GM04504 (cell line): ENCODE measurements at regions not wholly inside any gene's neighbourhood (a gene's known extent, or its start where the extent isn't known, plus 50 kb on each side); places are given as distances from the start of the nearest gene placed in this dataset.

ENCODE experiments used
- DNase-seq: peaks from one replicate; pipeline ENCODE4 v3.0.0-alpha.2; 2012; ENCODE audit warnings: low read depth

DNA sequence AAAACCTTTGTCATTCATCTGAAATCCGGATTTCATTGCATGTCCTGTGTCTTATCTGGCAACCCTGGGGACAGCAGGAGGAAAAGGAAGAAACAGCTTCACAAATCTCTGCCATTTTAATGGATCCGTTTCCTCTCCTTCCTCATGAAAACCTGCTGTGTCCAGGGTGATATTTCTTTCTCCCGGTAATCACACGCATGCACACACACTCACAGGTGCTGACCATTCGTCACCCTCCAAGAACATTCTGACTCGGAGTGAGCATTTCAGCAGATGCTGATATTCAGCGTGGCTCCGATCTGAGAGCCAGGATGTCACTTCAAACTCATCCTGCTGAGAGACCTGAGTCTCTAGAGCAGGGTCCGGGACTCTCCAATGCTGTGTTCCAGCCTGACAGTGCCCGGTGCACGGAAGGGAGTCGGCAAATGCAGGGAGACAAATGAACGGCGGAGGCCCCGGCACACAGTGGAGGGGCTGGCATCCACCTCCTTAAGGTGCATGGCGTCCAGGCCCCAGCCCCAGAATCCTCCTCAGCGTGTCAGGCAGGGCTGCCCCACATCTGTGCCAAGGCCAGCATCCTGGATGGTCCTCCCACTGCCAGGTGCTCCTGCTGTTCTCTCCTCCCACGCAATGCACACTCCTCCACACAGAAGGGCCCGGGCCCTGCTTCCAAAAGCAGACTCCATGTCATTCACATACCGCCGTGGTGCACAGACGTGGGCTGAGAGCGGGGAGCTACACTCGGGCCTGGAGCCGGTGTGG, 70.7 kb downstream of the RBFOX3 start:
- no peak for DNase-seq

DNA sequence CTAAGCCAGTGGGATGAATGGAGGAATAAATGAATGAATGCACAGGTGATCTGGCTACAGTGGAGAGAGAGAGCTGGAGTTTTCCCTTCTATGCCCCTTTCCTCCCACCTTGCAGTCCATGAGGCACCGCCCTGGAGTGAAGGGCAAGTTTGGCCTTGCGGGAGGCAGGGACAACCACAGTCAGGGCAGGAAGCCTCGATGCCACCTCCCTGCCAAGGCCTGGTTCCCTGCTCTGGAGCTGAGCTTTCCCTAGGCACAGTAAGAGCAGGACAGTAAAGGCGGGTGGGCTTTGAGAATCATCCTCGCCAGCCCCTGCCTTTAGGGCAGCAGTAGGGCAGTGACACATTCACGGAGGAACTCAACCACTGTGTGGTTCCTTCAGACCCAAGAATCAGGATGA, 72.6 kb downstream of the RBFOX3 start:
- no peak for DNase-seq

DNA sequence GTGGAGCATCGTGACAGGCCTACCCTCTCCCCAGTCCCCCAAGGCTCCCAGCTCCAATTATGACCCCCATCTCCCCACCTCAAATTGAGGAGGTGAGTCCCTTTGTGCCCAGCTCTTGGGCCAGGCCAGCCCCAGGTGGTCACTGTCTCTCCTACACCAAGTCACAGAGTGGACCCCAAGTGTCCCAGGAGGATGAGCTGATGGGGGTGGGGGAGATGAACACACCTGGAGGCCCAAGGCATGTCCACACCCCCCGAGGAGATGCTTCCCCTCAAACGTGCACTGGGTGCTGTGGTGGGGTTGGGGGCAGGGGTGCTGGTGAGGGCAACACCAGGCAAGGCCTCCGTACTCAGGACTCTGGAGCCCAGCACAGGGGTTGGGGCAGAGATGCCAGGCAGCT, 73.2 kb downstream of the RBFOX3 start:
- no peak for DNase-seq

DNA sequence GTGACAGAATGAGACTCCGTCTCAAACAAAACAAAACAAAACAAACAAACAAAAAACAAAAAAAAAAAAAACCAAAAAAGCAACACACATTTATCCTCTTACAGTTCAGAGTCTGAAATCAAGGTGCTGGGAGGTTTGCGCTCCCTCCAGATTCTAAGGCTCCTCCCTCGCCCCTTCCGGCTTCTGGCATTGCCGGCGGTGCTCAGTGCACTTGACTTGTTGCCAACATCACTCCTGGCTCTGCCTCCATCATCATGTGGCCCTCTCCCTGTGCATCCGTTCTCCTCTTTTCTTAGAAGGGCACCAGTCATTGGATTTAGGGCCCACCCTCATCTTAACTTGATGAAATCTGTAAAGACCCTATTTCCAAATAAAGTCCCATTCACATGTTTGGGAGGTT, 73.8 kb downstream of the RBFOX3 start:
- no peak for DNase-seq

DNA sequence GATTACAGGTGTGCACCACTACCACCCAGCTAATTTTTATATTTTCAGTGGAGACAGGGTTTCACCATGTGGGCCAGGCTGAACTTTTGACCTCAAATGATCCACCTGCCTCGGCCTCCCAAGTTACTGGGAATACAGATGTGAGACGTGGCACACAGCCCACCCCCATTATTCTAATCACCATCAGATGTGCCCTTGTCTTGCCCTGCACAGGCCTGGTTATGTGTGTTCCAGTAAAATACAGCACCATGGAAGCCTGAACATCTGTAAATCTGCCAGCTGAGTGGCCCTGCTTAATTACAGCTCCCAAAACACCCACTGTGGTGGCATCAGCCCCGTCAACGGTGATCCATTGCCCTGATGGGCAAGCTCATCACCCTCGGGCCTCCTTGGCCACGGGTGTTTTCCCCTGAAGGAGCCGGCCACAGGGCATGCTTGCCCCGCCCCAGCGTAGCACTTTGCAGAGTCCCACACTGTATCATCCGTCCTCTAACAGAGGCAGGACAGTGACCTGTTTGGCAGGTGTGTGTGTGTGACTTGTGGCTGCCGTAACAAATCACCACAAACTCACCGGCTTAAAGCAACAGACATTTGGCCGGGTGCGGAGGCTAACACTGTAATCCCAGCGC, 74.5 kb downstream of the RBFOX3 start:
- no peak for DNase-seq

DNA sequence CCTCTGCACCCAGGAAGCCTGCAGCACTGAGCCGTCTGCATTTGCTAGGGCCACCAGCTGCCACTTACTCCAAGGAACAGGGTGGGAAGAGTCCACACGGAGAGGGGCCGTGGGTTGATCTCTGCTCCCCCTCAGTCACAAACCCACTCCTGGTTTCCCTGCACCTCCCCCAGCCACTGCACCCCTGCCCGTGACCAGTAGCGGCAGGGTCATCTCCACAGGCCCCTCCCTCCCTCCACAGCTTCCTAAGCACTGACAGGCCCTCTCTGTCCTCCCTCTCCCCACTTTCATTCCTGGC, 75.2 kb downstream of the RBFOX3 start:
- no peak for DNase-seq

DNA sequence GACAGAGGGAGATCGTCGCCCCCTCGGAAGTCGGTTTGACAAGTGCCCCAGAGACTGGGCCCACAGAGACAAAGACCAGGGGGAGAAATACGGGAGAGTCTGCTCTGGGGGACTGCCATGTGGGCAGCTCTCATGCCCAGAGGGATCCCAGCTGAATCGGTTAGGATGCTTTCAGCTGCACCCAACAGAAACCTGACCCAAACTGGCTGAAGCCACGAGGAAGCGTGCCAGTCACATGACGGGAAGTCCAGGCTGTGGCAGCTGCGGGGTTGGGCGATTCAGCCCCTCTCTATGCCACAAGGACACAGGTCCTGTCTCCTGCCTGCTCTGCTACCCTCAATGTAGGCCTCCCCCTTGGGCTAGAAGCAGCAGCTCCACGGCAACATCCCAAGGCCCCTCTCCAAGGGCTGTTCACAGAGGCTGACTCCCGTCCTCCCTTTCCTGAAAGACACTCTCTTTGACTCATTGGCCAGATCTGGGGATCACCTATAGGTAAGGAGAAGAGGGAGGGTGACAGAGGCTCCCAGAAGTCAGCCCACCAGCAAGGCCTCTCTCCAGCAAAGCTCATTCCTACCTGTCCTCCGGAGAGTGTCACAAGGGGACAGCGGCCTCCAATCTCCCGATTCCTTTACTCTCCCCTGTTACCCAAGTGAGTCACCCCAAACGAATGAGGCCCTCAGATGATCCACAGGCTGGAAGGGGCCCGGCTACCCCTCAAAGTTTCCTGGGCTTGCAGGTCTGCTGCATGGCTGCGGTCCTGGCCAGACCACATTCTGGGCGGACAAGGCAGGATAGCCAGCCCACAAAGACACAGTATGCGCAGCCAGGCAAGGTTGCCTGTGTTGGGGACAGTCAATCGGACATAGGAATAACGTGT, 75.8 kb downstream of the RBFOX3 start:
- no peak for DNase-seq

DNA sequence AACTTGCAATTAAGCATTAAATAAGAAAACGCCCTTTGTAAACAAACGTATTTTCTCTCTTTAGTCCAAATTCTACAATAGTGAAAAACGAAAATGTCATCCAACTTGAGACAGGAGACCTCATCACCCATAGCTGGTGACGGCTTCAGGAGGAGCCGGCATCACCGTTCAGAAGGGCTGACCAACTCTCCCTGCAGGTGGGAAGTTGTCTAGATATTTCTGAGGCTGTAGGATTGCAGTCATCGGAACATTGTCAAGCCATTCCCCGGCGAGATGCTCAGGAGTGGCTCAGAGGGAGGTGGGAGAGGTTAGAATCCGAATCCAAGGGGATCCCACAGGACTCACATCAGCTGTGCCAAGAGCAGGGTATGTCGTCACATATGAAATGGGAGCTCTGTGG, 76.7 kb downstream of the RBFOX3 start:
- DNase-seq: no peak

DNA sequence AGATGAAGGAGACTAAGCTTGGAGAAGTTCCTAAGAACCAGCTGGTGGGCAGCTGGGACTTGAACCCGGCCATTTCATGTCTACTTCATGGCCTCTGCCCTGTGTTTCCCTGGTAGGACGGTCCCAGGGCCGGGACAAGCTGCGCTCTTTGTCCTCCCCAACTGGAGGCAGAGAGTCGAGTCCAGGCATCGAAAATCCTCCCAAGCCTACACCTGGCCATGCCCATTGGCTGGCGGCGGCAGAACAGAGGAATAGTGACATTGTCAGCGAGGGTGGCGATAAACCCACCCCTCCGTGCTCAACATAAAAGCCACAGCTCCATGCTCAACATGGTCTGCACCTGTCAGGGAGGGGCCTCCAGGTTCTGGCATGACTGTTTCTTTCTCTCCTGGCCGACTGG, 77.7 kb downstream of the RBFOX3 start:
- DNase-seq: no peak

DNA sequence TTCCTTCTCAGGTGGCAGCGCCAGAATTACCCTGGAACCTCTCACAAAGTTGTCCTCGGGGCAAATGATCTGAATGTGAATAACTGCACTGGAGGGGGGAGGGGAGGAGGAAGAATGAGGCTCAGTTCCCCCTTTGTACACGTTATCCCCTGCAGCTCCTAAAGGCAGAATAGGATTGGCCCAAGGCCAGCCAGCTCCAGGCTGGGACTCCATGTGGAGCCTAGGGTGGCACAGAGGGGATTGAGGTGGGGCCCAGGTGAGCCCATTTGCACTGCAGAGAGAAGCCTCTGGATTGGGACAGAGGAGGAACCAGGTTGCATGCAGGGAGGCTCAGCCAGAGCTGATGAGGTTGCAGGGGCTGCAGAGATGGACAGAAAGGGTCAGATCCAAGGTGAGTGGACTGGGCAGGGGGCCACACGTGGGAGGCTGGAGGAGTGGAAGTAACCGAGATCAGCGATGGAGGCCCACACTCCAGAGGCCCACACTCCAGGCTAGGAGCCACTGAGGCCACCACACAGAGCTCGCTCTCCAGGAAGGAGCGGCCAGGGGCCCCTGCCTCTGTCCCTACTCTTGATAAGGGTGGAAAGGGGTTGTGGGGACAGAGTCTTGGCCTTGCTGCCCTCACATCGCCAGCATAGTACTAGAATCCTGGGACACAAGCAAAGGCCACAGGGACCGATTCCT, 78.6 kb downstream of the RBFOX3 start:
- no peak for DNase-seq

DNA sequence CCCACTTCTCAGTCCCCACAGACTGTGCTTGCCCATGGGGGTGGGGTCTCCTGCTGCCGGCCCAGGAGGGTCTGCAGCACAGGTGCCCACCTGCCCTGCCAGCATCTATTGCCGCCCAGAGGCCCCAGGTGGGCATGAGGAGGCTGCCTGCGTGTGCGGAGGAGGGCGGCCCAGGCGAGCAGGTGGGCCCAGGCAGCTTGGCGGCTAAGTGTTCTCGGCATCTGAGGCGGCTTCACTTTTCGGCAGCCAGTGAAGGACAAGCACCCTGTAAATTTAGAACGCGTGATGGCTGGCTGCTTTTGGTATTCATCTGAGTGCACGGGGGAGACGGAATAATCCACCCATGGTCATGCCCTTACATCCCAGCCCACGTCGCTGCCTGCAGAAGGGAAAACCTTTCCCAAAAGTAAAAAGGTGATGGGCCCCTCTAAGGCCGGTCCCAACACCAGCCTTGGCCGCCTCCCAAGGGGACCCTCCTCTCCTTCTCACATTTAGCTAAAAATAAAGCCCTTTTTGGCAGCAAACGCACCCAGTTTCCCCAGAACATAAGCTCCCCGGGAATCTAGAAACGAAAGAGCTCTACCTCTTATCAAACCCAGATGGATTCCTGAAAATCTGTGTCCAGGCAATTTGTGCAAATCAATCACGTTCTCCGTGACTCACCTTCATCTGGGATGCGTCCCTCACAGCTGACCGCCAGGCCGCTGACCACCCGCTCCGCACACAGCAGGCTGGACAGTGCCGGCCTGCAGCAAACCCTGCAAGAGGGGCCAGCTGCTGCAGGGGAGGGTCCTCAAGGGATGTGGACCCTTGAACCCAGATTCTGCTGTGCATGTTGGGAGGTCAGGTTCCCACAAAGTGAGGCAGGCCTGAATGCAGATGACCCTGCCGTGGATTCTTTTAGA, 79.4 kb downstream of the RBFOX3 start:
- no peak for DNase-seq

DNA sequence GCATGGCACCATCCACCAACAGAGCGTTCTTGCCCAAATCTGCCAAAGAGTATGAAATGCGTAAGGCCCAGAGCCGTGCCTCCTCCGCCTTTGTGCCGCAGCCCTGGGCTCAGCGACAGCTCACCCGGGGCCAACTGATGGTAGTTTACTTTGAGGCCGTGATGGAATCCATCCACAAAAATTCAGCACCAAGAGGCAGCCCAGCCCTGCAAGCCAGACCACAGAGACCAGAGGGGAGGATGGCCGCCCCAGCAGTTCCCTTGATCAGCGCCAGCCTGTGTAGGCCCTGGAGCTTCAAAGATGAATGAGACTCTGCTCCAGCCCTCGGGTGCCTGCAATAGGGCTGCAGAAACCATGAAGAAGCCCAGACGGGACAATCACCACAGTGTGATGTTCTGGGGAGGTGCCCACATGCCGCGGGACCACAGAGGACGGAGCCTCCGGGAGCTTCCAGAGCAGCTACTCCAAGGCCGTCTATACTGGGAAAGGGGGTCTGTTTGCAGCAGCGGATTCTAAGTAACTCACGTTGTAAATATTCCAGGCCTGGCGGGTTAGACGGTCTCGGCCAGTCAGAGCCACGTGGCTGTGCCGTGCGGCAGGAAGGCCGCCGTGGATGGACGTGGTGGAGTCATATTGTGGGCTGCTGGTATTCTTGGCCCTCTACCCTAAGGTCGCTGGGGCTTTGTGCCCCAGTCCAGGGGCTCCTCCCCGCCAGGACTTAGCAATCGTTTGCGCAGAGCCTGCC, 80.3 kb downstream of the RBFOX3 start:
- no peak for DNase-seq

DNA sequence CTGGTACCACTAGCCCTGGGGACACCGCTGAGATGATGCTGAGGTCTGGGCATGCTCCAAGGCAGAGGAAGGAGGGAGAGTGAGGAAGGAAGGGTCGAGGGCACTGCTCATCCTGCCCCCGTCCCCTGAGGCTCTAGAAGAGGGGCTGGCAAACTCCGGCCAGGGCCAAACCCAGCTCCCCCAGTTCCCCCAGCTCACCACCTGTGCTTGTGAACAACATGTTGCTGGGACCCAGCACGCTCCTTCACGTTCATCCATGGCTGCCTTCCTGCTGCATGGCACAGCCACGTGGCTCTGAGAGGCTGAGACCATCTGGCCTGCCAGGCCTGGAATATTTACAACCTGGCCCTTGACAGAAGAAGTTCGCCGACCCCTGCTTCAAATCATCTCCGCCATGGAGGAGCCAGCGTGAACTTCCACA, 81.2 kb downstream of the RBFOX3 start:
- no peak for DNase-seq

DNA sequence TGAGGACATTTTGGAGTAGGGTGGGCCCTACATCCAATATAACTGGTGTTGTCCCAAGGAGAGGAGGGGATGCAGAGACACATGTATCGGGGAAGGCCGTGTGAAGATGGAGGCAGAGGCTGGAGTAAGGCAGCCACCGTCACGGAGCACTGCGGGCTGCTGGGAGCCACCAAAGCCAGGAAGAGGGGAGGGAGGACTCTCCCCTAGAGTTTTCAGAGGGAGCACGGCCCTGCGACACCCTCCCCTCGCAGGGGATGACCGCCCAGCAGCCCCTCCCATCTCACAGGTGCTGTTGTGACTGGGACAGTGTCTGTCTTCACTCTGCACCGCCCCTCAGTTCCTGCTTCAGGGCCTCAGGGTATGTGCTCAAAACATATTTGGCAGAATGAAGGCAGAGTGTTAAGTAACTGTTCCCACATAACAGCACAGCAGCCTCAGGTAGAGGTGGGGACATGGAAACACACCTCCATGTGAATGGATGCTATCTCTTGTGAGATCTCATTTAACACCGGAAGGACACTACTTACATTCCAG, 82.2 kb downstream of the RBFOX3 start:
- DNase-seq: no peak

DNA sequence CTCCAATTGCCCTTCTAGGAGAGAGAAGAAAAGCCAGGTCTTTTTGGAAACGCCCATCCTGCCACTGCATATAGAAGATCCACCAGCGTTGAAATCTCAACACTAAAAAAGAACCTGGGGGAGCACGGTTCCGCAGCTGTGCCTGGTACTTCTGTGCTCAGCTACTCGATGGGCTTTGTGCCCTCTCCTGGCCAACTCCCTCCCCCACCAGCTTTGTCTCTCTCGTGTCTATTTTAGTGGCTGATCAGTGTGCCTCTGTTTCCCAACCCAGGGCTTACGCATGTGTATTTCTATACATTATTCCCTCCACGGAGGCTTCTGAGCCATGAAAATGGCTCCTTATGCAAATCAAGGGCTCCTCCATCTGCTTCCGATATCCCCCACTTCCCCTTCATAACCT, 83.5 kb downstream of the RBFOX3 start:
- no peak for DNase-seq

DNA sequence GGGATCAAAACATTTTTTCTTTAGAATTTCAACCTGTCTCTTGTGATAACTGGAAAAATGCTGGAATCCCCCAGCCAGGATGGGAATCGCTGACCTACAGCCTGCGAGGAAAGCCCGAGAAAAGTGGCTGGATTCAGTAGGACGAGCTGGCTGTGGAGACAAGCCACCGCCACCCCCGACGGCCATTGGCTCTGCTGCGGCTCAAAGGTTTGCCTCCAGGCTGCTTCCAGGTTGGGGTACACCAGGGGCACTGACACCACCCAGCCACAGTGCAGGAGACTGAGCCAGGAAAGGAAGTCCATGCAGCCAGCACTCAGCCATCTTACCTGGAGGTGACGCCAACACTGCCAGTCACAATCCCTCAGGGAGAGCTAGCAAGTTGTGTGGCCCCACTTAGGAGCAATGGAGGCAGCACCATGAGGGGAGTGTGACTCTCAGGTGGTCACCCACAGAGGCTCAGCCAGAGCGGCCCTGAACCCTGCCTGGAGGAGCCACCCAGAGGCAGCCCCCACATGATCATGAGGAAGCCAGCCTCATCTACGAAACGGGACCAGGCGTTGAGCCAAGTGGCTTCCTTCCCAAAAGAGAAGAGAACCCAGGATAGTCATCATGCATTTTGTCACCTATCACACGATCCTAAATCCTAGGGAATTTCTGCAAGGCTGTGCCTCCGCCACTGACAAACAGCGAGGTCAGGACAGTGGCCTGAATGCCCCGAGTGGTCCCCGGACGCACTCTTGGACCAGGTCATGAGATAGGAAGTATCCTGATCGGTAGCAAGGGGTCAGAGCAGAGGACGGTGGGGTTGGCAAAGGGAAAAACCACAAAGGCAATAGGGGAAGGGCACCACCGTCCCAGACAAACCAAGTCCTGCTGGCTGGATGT, 84.8 kb downstream of the RBFOX3 start:
- no peak for DNase-seq

DNA sequence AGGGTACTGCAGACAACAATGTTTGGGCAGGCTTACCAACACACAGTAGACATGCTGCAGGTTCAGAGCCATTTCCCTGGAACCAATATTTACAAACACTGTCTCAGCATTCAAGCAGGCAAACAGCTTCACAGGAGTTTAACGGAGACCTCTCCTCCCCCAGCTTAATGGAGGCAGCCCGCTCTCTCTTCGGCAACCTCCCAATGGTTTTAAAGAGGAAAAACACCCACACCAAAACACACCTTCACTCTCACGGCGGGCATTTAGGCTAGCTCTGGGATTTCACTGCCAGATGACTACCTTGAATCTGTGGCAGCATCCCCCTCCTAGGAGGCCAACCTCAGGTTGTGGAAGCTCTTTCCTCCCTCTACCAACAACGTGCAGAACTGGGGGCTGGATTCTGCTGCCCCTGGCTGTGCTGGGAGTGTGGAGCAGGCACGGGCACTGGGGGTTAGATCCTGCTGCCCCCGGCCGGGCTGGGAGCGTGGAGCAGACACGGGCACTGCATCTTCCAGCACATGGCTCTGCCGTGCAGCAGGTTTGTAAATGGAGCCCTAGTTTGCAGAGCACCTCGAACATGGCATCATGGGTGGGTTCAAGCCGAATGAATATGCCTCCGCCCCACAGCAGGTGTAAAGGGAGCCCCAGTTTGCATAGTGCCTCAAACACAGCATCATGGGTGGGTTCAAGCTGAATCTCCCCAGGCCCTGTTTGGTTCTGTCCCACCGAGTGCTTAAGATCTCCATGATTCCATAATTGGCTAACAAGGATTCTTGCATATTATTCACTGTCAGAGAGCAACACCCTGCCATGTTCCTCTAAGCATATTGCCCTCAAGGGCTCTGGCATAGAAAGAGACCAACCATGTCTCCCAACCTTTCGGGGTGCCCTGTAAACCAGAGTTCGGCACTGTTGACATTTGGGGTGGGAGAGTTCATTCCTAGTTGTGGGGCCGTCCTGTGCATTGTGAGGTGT, 86.4 kb downstream of the RBFOX3 start:
- no peak for DNase-seq

DNA sequence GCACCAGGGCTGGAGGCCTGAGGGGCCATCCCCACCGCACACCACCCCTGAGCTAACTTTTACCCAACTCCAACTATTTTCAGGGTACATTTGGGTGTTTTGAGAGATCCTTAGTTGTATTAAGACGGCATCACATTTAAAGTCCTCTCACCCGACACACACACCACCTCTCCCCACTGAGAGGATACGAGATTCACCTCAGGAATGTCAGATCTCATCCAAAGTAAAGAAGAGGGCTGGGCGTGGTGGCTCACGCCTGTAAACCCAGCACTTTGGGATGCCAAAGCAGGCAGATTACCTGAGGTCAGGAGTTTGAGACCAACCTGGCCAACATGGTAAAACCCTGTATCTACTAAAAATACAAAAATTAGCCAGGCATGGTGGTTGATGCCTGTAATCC, 88.4 kb downstream of the RBFOX3 start:
- DNase-seq: no peak
